Stimulated activated CD8-positive, alpha-beta memory T cell treated with anti-CD3 and anti-CD28 coated beads, Interleukin-4, amount 100 ng/mL, for 48 hours (primary cell): ENCODE measurements at regions not wholly inside any gene's neighbourhood (a gene's known extent, or its start where the extent isn't known, plus 50 kb on each side); places are given as distances from the start of the nearest gene placed in this dataset.
"Not testable (repeated sequence)": the region's sequence is repeated elsewhere in the genome, so short reads cannot be mapped to it uniquely, and the experiment has no call there.

ENCODE experiments used
- DNase-seq: peaks from one replicate; pipeline ENCODE4 v3.0.0-alpha.2; 2020

- DNase-seq, result not testable (repeated sequence)
These were observed 1519.3 kb upstream of the TPTE start for GRCh38 chr21:9001890-9002663.

- not testable (repeated sequence) for DNase-seq
These were observed 1517.2 kb upstream of the TPTE start for GRCh38 chr21:9003909-9004814.

- not testable (repeated sequence) for DNase-seq
These were observed 1516.4 kb upstream of the TPTE start for GRCh38 chr21:9004815-9005518.

- DNase-seq, result not testable (repeated sequence)
These were observed 1515.7 kb upstream of the TPTE start for GRCh38 chr21:9005671-9006070.

GRCh38 chr21:9006111-9006510 lies 1515.3 kb upstream of the TPTE start:
- DNase-seq, result not testable (repeated sequence)

GRCh38 chr21:9006553-9007323 lies 1514.6 kb upstream of the TPTE start:
- DNase-seq, result not testable (repeated sequence)

- no peak for DNase-seq
These were observed 1512.7 kb upstream of the TPTE start for GRCh38 chr21:9008636-9009035.

GRCh38 chr21:9009267-9010016 lies 1511.9 kb upstream of the TPTE start:
- not testable (repeated sequence) for DNase-seq

GRCh38 chr21:9010121-9010795 lies 1511.1 kb upstream of the TPTE start:
- DNase-seq, result not testable (repeated sequence)

GRCh38 chr21:9010936-9011890 lies 1510.2 kb upstream of the TPTE start:
- not testable (repeated sequence) for DNase-seq

GRCh38 chr21:9011916-9012315 lies 1509.5 kb upstream of the TPTE start:
- not testable (repeated sequence) for DNase-seq

- DNase-seq, result not testable (repeated sequence)
These were observed 1507.7 kb upstream of the TPTE start for GRCh38 chr21:9013502-9014242.

GRCh38 chr21:9014243-9014734 lies 1507.1 kb upstream of the TPTE start:
- not testable (repeated sequence) for DNase-seq

- DNase-seq, result not testable (repeated sequence)
These were observed 1505.7 kb upstream of the TPTE start for GRCh38 chr21:9015483-9016197.

- DNase-seq, result not testable (repeated sequence)
These were observed 1504.2 kb upstream of the TPTE start for GRCh38 chr21:9017206-9017605.

GRCh38 chr21:9018731-9019253 lies 1502.6 kb upstream of the TPTE start:
- not testable (repeated sequence) for DNase-seq

GRCh38 chr21:9024006-9024767 lies 1497.2 kb upstream of the TPTE start:
- DNase-seq, result not testable (repeated sequence)
